GM18507 (cell line): ENCODE measurements at regions not wholly inside any gene's neighbourhood (a gene's known extent, or its start where the extent isn't known, plus 50 kb on each side); places are given as distances from the start of the nearest gene placed in this dataset.
A peak's percentile ranks its signal among the peaks of the same experiment; 100 is the strongest.
"Not testable (repeated sequence)": the region's sequence is repeated elsewhere in the genome, so short reads cannot be mapped to it uniquely, and the experiment has no call there.

ENCODE experiments used
- DNase-seq: peaks from one replicate; pipeline ENCODE4 v3.0.0; 2011; ENCODE audit warnings: low read depth; ENCODE audit not compliant: insufficient read length; ENCODE audit errors: extremely low spot score
- FAIRE-seq: peaks from 2 replicates; lab custom pipeline; 2011; peaks lifted over from hg19 to GRCh38; lab: Jason Lieb, UNC

DNA sequence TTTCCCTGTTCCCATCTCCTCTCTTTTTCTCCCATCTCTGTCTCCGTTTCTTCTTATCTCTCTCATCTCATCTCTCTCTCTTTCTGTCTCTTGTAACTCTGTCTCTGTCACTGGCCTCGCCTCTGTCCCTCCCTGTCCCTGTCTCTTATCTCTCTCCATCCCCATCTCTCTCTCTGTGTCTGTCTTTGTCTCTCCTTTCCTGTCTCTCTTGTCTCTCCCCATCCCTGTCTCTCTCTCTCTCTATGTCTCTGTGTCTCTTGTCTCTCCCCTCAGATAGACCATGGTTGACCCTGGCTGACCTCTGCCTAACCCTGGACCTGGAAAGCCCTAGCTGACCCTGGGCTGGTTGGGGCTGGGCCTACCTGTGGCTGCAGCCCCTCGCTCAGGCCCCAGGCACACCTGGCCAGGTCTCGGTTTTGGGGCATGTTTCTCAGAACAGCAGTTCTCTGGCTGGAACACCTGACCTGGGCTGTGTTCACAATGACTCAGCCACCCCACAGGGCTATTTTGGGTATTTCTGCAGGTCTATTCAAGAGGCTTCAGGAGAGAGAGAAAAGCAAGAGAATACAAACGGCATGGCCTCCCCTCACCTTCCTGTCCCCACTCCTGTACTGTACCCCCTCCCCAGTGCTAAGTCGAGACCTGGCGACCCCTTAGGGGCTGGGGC is 174.4 kb downstream of the TMEM121 start:
- DNase-seq (no peak), FAIRE-seq (peak; percentile 98)

DNA sequence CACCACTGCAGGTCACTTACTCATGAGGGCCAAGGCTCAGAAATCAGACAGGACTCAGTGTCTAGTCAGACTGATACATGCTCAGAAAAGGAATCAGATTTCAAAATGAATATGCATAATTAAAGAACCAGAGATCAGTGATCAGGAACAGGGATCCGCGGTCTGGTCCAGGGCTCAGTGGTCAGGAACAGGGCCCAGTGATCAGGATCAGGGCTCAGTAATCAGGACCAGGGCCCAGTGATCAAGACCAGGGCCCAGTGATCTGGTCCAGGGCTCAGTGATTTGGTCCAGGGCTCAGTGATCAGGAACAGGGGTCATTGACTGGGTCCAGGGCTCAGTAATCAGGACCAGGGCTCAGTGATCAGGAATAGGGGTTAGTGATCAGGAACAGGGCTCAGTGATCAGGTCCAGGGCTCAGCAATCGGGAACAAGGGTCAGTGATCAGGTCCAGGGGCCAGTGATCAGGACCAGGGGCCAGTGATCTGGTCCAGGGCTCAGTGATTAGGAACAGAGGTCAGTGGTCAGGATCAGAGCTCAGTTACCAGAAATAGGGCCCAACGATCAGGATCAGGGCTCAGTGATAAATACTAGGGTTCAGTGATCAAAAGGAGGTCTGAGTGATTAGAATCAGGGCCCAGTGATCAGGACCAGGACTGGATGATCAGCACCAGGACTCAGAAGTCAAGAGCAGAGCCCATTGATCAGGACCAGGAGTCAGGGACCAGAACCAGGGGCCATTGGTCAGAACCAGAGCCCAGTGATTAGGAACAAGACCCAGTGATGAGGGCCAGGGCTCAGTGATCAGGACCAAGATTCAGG is 175.3 kb downstream of the TMEM121 start:
- FAIRE-seq (no peak), DNase-seq (no peak)

DNA sequence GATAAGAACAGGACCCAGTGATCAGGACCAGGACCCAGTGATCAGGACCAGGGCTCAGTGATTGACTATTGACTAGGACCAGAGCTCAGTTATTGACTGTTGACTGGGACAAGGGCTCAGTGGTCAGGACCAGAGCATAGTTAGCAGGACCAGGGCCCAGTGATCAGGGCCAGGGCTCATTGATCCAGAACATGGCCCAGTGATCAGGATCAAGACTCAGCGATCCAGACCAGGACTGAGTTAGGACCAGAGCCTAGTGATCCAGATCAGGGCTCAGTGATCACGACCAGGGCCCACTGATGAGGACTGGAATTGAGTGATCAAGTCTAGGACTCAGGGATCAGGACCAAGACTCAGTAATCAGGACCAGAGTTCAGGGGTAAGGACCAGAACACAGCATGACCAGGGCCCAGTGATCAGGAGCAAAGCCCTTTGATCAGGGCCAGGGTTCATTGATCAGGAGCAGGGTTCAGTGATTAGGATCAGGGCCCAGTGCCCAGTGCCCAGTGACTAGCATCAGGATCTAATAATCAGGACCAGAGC is 176.0 kb downstream of the TMEM121 start:
- FAIRE-seq = no peak

DNA sequence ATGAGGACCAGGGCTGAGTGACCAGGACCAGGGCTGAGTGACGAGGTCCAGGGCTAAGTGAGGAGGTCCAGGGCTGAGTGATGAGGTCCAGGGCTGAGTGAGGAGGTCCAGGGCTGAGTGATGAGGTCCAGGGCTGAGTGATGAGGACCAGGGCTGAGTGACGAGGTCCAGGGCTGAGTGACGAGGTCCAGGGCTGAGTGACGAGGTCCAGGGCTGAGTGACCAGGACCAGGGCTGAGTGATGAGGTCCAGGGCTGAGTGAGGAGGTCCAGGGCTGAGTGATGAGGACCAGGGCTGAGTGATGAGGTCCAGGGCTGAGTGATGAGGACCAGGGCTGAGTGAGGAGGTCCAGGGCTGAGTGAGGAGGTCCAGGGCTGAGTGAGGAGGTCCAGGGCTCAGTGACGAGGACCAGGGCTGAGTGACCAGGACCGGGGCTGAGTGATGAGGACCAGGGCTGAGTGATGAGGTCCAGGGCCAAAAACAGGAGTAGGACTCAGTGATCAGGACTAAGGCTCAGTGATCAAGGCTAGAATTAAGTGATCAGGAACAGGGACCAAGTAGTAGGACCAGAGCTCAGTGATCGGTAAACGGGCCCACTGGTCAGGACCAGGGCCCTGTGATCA is 176.8 kb downstream of the TMEM121 start:
- FAIRE-seq = peak; percentile 31
- not testable (repeated sequence) for DNase-seq

More for the DNA sequence above, 176.0 kb downstream of the TMEM121 start:
- no peak for DNase-seq

DNA sequence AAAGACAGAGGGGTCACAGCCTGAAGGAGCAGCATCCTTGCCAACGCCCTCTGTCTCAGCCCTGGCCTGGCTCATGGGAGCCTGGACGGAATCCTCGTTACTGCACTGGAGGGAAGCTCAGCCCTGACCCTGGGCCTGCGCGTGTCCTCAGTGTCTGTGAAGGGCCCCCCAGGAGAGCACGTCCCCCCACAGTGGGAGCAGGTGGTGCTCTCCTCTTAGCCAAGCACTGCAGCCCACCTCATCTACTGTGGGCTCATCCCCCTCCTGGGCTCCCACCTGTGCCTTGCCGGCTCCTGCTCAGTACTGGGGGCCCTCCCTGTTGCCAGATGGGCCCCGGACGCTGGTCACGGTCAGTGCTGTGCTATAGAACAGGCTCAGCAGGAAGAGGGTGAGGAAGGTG is 177.7 kb downstream of the TMEM121 start:
- FAIRE-seq = not testable (repeated sequence)

DNA sequence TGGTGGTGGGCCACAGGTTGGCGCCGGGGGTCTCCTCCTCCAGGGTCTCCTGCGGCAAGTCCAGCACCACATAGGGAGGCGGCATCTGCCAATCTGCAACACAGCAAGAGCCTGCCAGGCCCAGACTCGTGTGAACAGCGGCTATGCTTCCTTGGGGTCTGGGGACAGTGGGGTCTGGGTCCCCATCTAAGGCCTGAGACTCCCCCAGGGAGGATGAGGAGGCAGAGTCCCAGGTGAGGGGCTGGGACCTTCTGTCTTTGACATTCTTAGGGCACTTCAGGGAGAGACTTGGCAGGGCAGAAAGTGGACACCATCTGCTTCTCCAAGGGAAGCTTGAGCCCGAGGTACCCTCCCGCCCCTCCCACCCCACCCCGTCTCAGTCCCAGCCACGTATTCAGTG is 178.1 kb downstream of the TMEM121 start:
- DNase-seq, FAIRE-seq: not testable (repeated sequence)

More for the DNA sequence above, 177.7 kb downstream of the TMEM121 start:
- DNase-seq = not testable (repeated sequence)

DNA sequence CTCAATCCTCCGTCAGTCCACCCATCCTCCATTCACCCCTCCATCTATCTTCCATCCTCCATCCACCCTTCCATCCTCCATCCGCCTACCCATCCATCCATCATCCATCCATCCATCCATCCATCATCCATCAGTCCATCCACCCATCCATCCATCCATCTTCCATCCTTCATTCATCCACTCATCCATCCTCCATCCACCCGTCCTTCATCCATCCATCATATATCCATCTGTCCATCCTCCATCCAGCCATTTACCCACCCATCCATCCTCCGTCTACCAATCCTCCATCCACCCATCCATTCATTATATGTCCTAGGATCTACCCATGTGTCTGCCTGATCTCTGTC is 179.1 kb downstream of the TMEM121 start:
- not testable (repeated sequence) for FAIRE-seq, DNase-seq

DNA sequence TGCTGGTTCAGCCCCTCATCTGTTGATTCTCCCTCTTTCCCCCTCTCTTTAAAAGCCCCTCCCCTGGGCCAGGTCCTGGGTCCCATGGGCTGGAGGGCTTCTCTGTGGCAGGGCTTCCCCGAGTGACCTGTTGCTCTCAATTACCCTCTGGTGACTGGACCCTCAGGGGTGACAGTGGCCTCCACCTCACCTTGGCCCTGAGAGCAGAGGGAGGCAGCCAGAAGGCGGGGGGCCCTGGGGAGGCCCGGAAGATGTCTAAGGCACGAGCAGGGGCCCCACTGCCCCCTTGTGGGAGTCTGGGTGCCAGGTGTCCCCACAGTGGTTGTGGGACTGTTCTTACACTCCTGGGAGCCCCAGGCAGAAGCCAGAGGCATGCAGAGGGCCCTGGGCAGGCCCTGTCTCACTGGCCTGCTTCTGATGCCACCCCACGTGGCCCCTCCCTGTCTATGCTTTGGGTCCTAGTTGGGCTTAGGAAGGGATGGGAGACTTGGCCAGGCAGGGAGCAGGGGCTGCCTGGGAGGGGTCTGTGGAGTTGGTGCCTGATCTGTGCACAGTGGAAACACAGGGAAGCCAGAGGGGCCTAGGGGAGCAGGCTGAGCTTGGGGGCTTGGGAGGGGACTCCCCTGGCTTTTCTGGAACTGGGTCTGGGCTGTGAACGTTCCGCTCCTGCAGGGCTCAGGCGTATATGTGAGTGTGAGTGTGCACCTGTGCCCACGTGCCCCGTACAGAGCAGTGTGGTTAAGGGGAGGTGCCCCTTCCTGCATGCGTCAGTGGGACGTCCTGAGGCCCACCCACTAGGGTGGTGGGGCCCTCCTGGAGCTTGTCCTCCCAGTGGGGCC is 179.7 kb downstream of the TMEM121 start:
- DNase-seq = not testable (repeated sequence)
- peak; percentile 95 for FAIRE-seq

DNA sequence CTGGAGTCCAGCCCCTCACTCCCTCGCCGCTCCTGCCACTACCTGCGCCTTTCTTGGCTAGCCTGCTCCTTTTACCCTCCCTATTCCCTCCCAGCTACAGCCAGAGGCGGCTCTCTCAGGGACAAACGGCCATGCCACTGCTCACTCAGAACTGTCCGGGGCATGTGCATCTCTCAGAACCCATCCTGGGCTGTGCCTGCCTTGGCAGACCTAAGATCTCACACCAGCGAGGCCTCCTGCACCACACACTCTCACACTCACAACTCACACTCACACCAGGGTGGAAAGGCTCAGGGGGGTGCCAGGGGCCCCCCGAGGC is 180.3 kb downstream of the TMEM121 start:
- not testable (repeated sequence) for FAIRE-seq, DNase-seq

DNA sequence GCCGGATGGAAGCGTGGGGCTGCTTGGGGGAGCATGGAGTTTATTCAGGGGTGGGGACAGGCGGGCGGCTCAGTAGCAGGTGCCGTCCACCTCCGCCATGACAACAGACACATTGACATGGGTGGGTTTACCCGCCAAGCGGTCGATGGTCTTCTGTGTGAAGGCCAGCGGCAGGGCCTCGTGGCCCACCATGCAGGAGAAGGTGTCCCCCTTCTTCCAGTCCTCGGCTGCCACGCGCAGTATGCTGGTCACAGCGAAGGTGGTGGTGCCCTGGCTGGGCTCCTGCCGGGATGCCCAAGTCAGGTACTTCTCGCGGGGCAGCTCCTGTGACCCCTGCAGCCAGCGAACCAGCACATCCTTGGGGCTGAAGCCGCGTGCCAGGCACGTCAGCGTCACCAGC is 180.7 kb downstream of the TMEM121 start:
- DNase-seq, FAIRE-seq: not testable (repeated sequence)

DNA sequence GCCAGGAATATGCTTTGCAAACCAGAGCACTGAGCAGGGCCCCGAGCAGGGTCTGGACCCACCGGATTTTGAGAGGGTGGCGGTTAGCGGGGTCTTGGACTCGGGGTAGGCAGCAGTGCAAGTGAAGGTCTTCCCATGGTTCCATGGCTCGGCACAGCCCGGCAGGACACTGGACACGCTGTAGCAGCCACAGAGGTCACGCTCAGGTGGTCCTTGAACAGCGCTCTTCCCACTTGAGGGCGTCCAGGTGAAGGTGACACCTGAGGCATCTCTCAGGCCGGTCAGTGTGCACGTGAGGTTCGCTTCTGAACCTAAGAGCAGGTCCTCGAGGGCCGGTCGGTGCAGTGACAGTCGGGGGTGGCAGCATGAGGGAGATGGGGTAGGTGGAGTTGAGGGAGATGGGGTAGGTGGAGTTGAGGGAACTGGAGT is 181.4 kb downstream of the TMEM121 start:
- not testable (repeated sequence) for FAIRE-seq, DNase-seq

DNA sequence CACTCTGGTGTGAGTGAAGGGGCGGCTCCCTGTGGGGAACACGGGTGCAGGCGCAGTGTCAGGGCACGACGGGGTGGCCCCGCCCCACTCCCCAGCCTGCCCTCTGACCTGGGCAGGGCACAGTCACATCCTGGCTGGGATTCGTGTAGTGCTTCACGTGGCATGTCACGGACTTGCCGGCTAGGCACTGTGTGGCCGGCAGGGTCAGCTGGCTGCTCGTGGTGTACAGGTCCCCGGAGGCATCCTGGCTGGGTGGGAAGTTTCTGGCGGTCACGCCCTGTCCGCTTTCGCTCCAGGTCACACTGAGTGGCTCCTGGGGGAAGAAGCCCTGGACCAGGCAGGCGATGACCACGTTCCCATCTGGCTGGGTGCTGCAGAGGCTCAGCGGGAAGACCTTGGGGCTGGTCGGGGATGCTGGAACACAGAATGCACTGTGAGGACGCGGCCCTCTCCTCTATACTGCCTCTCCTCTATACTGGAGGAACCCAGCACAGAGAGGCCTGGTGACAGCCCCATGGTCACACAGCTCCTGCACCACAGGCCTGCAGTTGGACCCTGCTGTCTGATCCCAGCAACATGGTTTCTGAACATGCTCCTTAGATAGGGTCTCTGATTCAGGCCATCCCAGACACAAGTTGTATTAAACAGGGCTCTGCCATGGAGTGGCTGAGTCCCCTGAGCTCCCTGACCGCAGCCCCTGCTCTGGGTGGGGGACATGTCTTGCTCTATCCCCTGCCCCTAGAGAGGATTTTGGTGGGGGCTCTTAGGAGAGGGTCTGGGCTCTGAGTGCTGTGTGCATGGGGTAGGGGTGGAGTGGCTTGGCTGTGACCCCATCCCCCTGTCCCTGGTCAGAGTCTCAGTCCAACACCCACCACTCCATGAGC is 182.1 kb downstream of the TMEM121 start:
- not testable (repeated sequence) for FAIRE-seq, DNase-seq

DNA sequence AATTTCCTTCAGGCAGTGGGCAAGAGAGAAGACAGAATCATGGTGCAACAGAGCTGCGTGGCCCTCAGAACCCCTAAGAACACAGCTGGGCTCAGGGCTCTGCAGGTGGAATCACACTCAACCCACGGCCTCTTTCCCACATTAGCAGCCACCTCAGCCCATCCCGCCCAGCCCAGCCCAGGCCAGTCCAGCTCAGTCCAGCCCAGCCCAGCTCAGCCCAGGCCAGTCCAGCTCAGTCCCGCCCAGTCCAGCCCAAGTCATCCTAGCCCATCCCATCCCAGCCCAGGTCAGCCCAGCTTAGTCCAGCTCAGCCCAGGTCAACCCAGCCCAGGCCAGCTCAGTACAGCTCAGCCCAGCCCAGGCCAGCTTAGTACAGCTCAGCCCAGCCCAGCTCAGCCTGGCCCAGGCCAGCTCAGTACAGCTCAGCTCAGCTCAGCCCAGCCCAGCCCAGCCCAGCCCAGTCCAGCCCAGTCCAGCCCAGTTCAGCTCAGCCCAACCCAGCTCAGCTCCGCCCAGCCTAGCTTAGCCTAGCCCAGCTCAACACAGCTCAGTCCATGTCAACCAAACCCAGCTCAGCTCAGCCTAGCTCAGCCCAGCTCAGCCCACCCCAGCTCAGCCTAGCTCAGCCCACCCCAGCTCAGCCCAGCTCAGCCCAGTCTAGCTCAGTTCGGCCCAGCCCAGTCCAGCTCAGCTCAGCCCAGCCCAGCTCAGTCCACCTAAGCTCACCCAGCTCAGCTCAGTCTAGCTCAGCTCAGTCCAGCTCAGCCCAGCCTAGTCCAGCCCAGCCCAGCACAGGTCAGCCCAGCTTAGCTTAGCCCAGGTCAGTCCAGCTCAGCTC is 183.1 kb downstream of the TMEM121 start:
- FAIRE-seq = no peak

DNA sequence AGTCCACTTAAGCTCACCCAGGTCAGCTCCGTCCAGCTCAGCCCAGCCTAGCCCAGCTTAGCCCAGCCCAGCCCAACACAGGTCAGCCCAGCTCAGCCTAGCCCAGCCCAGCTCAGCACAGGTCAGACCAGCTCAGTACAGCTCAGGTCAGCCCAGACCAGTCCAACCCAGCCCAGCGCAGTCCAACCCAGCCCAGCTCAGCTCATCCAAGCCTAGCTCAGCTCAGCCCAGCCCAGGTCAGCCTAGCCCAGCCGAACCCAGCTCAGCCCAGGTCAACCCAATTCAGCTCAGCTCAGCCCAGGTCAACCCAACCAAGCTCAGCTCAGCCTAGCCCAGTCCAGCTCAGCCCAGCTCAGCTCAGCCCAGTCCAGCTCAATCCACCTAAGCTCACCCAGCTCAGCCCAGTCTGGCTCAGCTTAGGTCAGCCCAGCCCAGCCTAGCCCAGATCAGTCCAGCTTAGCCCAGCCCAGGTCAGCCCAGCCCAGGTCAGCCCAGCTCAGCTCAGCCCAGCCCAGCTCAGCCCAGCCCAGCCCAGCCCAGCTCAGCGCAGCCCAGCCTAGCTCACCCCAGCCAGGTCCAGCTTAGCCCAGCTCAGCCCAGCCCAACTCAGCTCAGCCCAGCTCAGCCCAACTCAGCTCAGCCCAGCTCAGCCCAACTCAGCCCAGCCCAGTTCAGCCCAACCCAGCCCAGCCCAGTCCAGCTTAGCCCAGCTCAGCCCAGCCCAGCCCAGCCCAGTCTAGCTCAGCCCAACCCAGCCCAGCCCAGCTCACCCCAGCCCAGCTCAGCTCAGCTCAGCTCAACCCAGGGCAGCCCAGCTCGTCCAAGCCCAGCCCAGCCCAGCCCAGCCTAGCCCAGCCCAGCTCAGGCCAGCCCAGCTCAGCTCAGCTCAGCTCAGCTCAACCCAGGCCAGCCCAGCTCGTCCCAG is 184.0 kb downstream of the TMEM121 start:
- no peak for DNase-seq

More for the DNA sequence above, 183.1 kb downstream of the TMEM121 start:
- no peak for DNase-seq

DNA sequence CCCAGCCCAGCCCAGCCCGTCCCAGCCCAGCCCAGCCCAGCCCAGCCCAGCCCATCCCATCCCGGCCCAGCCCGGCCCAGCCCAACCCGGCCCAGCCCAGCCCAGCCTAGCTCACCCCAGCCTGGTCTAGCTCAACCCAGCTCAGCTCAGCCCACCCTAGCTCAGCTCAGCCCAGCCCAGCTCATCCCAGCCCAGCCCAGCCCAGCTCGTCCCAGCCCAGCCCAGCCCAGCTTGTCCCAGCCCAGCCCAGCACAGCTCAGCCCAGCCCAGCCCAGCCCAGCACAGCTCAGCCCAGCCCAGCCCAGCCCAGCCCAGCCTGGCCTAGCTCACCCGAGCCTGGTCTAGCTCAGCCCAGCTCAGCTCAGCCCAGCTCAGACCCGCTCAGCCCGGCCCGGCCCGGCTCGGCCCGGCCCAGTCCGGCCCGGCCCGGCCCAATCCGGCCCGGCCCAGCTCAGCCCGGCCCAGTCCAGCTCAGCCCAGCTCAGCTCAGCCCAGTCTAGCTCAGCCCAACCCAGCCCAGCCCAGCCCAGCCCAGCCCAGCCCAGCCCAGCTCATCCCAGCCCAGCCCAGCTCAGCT is 184.7 kb downstream of the TMEM121 start:
- no peak for FAIRE-seq
- DNase-seq = no peak

More for the DNA sequence above, 184.0 kb downstream of the TMEM121 start:
- no peak for FAIRE-seq

DNA sequence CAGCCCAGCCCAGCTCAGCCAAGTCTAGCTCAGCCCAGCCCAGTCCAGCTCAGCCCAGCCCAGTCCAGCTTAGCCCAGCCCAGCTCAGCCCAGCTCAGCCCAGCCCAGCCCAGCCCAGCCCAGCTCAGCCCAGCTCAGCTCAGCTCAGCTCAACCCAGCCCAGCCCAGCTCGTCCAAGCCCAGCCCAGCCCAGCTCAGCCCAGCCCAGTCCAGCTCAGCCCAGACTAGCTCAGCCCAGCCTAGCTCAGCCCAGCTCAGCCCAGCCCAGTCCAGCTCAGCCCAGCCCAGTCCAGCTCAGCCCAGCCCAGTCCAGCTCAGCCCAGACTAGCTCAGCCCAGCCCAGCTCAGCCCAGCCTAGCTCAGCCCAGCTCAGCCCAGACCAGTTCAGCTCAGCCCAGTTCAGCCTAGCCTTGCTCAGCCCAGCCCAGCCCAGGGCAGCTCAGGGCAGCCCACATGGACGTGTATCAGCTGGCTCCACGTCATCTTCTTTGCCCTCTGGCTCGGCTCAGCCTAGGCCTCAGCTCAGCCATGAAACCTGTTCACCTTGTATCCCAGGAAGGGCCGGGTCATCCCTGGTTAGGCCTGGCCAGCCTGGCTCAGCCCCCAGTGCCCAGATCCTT is 185.6 kb downstream of the TMEM121 start:
- DNase-seq = no peak
- no peak for FAIRE-seq
